Activated CD8-positive, alpha-beta memory T cell treated with anti-CD3 and anti-CD28 coated beads, Interleukin-2, amount 10 ng/mL, durations not matched to agents 7 days and 5 days (primary cell): ENCODE measurements at regions not wholly inside any gene's neighbourhood (a gene's known extent, or its start where the extent isn't known, plus 50 kb on each side); places are given as distances from the start of the nearest gene placed in this dataset.

Experiments used
- ATAC-seq: fragments of 150-1000 bp; cut with Tn5 transposase; one replicate; pipeline ENCODE4 v1.10.0; 2021; ENCODE audit warnings: moderate library complexity
- CTCF ChIA-PET: fragments of 350-600 bp; sonication (Branson Sonifier 250); formaldehyde crosslinking; loops from one replicate; lab custom pipeline; 2021; ENCODE audit warnings: antibody characterized with exemption; lab: Charles Lee
- DNase-seq: peaks from one replicate; pipeline ENCODE4 v3.0.0-alpha.2; 2020
- H3K27ac Mint-ChIP-seq: one replicate; pipeline ENCODE4 v1.8.0; 2021; ENCODE audit warnings: mild to moderate bottlenecking, mixed read lengths
- H3K27me3 Mint-ChIP-seq: one replicate; pipeline ENCODE4 v1.8.0; 2021; ENCODE audit warnings: mixed read lengths
- H3K36me3 Mint-ChIP-seq: one replicate; pipeline ENCODE4 v1.8.0; 2021; ENCODE audit warnings: mild to moderate bottlenecking, mixed read lengths
- H3K4me1 Mint-ChIP-seq: one replicate; pipeline ENCODE4 v1.8.0; 2021; ENCODE audit warnings: mixed read lengths
- H3K4me3 Mint-ChIP-seq: one replicate; pipeline ENCODE4 v1.8.0; 2021; ENCODE audit warnings: mild to moderate bottlenecking, moderate library complexity, mixed read lengths
- H3K9me3 Mint-ChIP-seq: one replicate; pipeline ENCODE4 v1.8.0; 2022; ENCODE audit warnings: low read depth, mixed read lengths

- CTCF ChIA-PET, result interaction anchor here (1.5 kb wide), 1 partner anchor 12 kb away, joined by 3 read pairs; no protein-coding TSS in a partner anchor
- H3K9me3 Mint-ChIP-seq, result no peaks in the 10 kb centered on the region
- H3K4me3 Mint-ChIP-seq, result no peak overlapping the region
- no peak overlapping the region for H3K27ac Mint-ChIP-seq
- H3K27me3 Mint-ChIP-seq, result peaks cover 11% of the 10 kb centered on the region
- ATAC-seq, result no peak
- H3K36me3 Mint-ChIP-seq, result no peaks in the 10 kb centered on the region
- DNase-seq, result no peak
- no peaks in the 10 kb centered on the region for H3K4me1 Mint-ChIP-seq
These were observed 331.3 kb upstream of the PROK2 start for GRCh38 chr3:72116226-72116625.

- peaks cover 11% of the 10 kb centered on the region for H3K27me3 Mint-ChIP-seq
- no peaks in the 10 kb centered on the region for H3K9me3 Mint-ChIP-seq
- H3K27ac Mint-ChIP-seq, result no peak overlapping the region
- no peaks in the 10 kb centered on the region for H3K36me3 Mint-ChIP-seq
- DNase-seq, result no peak
- CTCF ChIA-PET, result interaction anchor here (1.5 kb wide), 1 partner anchor 11 kb away, joined by 3 read pairs; no protein-coding TSS in a partner anchor
- ATAC-seq, result no peak
- no peak overlapping the region for H3K4me3 Mint-ChIP-seq
- H3K4me1 Mint-ChIP-seq, result no peaks in the 10 kb centered on the region
These were observed 330.4 kb upstream of the PROK2 start for GRCh38 chr3:72115307-72115706.

- CTCF ChIA-PET, result no interaction called here
These were observed 329.8 kb upstream of the PROK2 start for GRCh38 chr3:72114773-72115172.

GRCh38 chr3:72113964-72114363 is 329.0 kb upstream of the PROK2 start:
- Mint-ChIP-seq H3K27ac (no peak overlapping the region), H3K4me1 (no peaks in the 10 kb centered on the region)
- CTCF ChIA-PET, result no interaction called here

More at GRCh38 chr3:72114773-72115172, 329.8 kb upstream of the PROK2 start:
- H3K4me1 Mint-ChIP-seq, result no peaks in the 10 kb centered on the region
- H3K4me3 Mint-ChIP-seq, result no peak overlapping the region
- ATAC-seq, result no peak
- no peak overlapping the region for H3K27ac Mint-ChIP-seq
- no peaks in the 10 kb centered on the region for H3K36me3 Mint-ChIP-seq
- H3K27me3 Mint-ChIP-seq, result peaks cover 11% of the 10 kb centered on the region
- H3K9me3 Mint-ChIP-seq, result no peaks in the 10 kb centered on the region
- no peak for DNase-seq

GRCh38 chr3:72113564-72113963 is 328.6 kb upstream of the PROK2 start:
- Mint-ChIP-seq H3K9me3 (no peaks in the 10 kb centered on the region), H3K27ac (no peak overlapping the region), H3K27me3 (peaks cover 14% of the 10 kb centered on the region), H3K4me3 (no peak overlapping the region), H3K36me3 (no peaks in the 10 kb centered on the region), H3K4me1 (no peaks in the 10 kb centered on the region)
- DNase-seq (no peak), ATAC-seq (no peak)
- CTCF ChIA-PET, result no interaction called here

More at GRCh38 chr3:72113964-72114363, 329.0 kb upstream of the PROK2 start:
- no peak overlapping the region for H3K4me3 Mint-ChIP-seq
- ATAC-seq (no peak), DNase-seq (no peak)
- H3K9me3 Mint-ChIP-seq, result no peaks in the 10 kb centered on the region
- no peaks in the 10 kb centered on the region for H3K36me3 Mint-ChIP-seq
- H3K27me3 Mint-ChIP-seq, result peaks cover 13% of the 10 kb centered on the region

- DNase-seq, result no peak
- ATAC-seq, result no peak
- H3K9me3 Mint-ChIP-seq, result no peaks in the 10 kb centered on the region
- no peak overlapping the region for H3K27ac Mint-ChIP-seq
- peaks cover 14% of the 10 kb centered on the region for H3K27me3 Mint-ChIP-seq
- CTCF ChIA-PET, result no interaction called here
- H3K4me3 Mint-ChIP-seq, result no peak overlapping the region
- no peaks in the 10 kb centered on the region for H3K4me1 Mint-ChIP-seq
- H3K36me3 Mint-ChIP-seq, result no peaks in the 10 kb centered on the region
These were observed 327.5 kb upstream of the PROK2 start for GRCh38 chr3:72112435-72112834.

GRCh38 chr3:72111265-72112205 is 326.6 kb upstream of the PROK2 start:
- ATAC-seq (no peak), DNase-seq (no peak)
- H3K9me3 Mint-ChIP-seq, result no peaks in the 10 kb centered on the region
- H3K4me1 Mint-ChIP-seq, result no peaks in the 10 kb centered on the region
- no peak overlapping the region for H3K27ac Mint-ChIP-seq
- CTCF ChIA-PET, result no interaction called here
- no peaks in the 10 kb centered on the region for H3K36me3 Mint-ChIP-seq
- peaks cover 14% of the 10 kb centered on the region for H3K27me3 Mint-ChIP-seq
- H3K4me3 Mint-ChIP-seq, result no peak overlapping the region

GRCh38 chr3:72109327-72110259 is 324.6 kb upstream of the PROK2 start:
- CTCF ChIA-PET, result no interaction called here
- no peaks in the 10 kb centered on the region for H3K36me3 Mint-ChIP-seq
- no peak for ATAC-seq
- peaks cover 14% of the 10 kb centered on the region for H3K27me3 Mint-ChIP-seq
- no peaks in the 10 kb centered on the region for H3K9me3 Mint-ChIP-seq
- H3K27ac Mint-ChIP-seq, result no peak overlapping the region
- H3K4me3 Mint-ChIP-seq, result no peak overlapping the region
- DNase-seq, result no peak
- no peaks in the 10 kb centered on the region for H3K4me1 Mint-ChIP-seq

GRCh38 chr3:72105306-72105705 is 320.4 kb upstream of the PROK2 start:
- peaks cover 3% of the 10 kb centered on the region for H3K27me3 Mint-ChIP-seq
- H3K9me3 Mint-ChIP-seq, result no peaks in the 10 kb centered on the region
- CTCF ChIA-PET, result no interaction called here
- H3K36me3 Mint-ChIP-seq, result no peaks in the 10 kb centered on the region
- H3K4me3 Mint-ChIP-seq, result no peak overlapping the region
- no peak for DNase-seq
- no peak for ATAC-seq
- peaks cover 12% of the 10 kb centered on the region for H3K4me1 Mint-ChIP-seq
- no peak overlapping the region for H3K27ac Mint-ChIP-seq

- H3K27ac Mint-ChIP-seq, result no peak overlapping the region
- peaks cover 22% of the 10 kb centered on the region for H3K4me1 Mint-ChIP-seq
These were observed 317.2 kb upstream of the PROK2 start for GRCh38 chr3:72102112-72102616.

GRCh38 chr3:72101494-72101893 is 316.5 kb upstream of the PROK2 start:
- H3K9me3 Mint-ChIP-seq, result no peaks in the 10 kb centered on the region
- H3K27me3 Mint-ChIP-seq, result peaks cover 7% of the 10 kb centered on the region
- DNase-seq (no peak), ATAC-seq (no peak)
- CTCF ChIA-PET, result interaction anchor here (1.2 kb wide), 2 partner anchors 17 to 18 kb away, joined by 3 to 4 read pairs; no protein-coding TSS in a partner anchor
- H3K36me3 Mint-ChIP-seq, result no peaks in the 10 kb centered on the region
- H3K4me1 Mint-ChIP-seq, result peaks cover 22% of the 10 kb centered on the region
- H3K27ac Mint-ChIP-seq, result no peak overlapping the region
- H3K4me3 Mint-ChIP-seq, result peak overlapping the region; percentile 9

More at GRCh38 chr3:72102112-72102616, 317.2 kb upstream of the PROK2 start:
- H3K36me3 Mint-ChIP-seq, result no peaks in the 10 kb centered on the region
- no peak for ATAC-seq
- CTCF ChIA-PET, result interaction anchor here (1.2 kb wide), 1 partner anchor 17 kb away, joined by 3 read pairs; no protein-coding TSS in a partner anchor
- H3K4me3 Mint-ChIP-seq, result no peak overlapping the region
- H3K9me3 Mint-ChIP-seq, result no peaks in the 10 kb centered on the region
- H3K27me3 Mint-ChIP-seq, result peaks cover 5% of the 10 kb centered on the region
- no peak for DNase-seq

- CTCF ChIA-PET, result interaction anchor here (0.8 to 1.2 kb wide), 2 partner anchors 17 to 225 kb away, joined by 3 to 4 read pairs; no protein-coding TSS in a partner anchor
- H3K27me3 Mint-ChIP-seq, result peaks cover 8% of the 10 kb centered on the region
- DNase-seq (peak; percentile 91), ATAC-seq (peak; percentile 79)
- no peaks in the 10 kb centered on the region for H3K36me3 Mint-ChIP-seq
- peak overlapping the region; percentile 70 for H3K4me3 Mint-ChIP-seq
- peak overlapping the region; percentile 71 for H3K27ac Mint-ChIP-seq
- H3K4me1 Mint-ChIP-seq, result peaks cover 22% of the 10 kb centered on the region
- no peaks in the 10 kb centered on the region for H3K9me3 Mint-ChIP-seq
These were observed 315.7 kb upstream of the PROK2 start for GRCh38 chr3:72100601-72101187.
